ENCODE measurements at regions not wholly inside any gene's neighbourhood (a gene's known extent, or its start where the extent isn't known, plus 50 kb on each side); places are given as distances from the start of the nearest gene placed in this dataset.

- ATAC-seq (ENCODE audit: low read depth) = no peak
- Histone ChIP-seq H3K4me3 (ENCODE audit: severe bottlenecking) (no peak overlapping the region), H3K36me3 (ENCODE audit: low read depth) (no peaks in the 10 kb centered on the region), H3K9me3 (ENCODE audit: severe bottlenecking) (no peaks in the 10 kb centered on the region), H3K27me3 (ENCODE audit: insufficient read depth, poor library complexity, severe bottlenecking) (no peaks in the 10 kb centered on the region), H3K27ac (ENCODE audit: poor library complexity, severe bottlenecking) (no peak overlapping the region), H3K4me1 (ENCODE audit: insufficient read depth, poor library complexity, severe bottlenecking) (no peaks in the 10 kb centered on the region)
- no peak for DNase-seq (ENCODE audit: low spot score)
- TF ChIP-seq CTCF (IDR thresholded peaks at IDR 0.05; ENCODE audit: poor library complexity, severe bottlenecking) = no peak
Observed at GRCh38 chr6:85977661-85978060, 335.0 kb upstream of the SYNCRIP start.

- no peaks in the 10 kb centered on the region for H3K36me3 ChIP-seq (ENCODE audit: low read depth)
- no peaks in the 10 kb centered on the region for H3K27me3 ChIP-seq (ENCODE audit: insufficient read depth, poor library complexity, severe bottlenecking)
- H3K27ac ChIP-seq (ENCODE audit: poor library complexity, severe bottlenecking) = no peak overlapping the region
- TF ChIP-seq CTCF (IDR thresholded peaks at IDR 0.05; ENCODE audit: poor library complexity, severe bottlenecking) = no peak
- H3K4me3 ChIP-seq (ENCODE audit: severe bottlenecking) = no peak overlapping the region
- no peaks in the 10 kb centered on the region for H3K4me1 ChIP-seq (ENCODE audit: insufficient read depth, poor library complexity, severe bottlenecking)
- ATAC-seq (ENCODE audit: low read depth) (no peak), DNase-seq (ENCODE audit: low spot score) (no peak)
- no peaks in the 10 kb centered on the region for H3K9me3 ChIP-seq (ENCODE audit: severe bottlenecking)
Observed at GRCh38 chr6:85975957-85976356, 333.3 kb upstream of the SYNCRIP start.

DNA sequence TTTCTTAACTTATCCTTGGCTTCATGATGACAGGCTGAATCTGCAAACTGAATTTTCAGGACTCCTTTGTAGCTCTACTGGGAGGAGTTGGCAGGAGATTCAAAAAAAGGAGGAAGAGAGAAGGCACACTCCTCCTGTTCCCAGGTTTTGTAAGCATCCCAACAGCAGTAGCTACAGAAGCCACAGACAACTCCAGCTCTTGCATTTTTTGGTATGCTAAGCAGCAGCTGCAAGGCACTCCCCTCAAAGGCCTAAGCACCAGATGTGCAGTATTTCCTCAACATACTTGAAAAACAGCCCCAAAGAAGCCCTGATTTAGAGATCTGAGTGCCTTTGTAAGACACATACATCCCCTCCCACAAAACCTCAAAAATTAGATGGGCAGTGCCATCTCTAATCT, 328.6 kb upstream of the SYNCRIP start:
- H3K36me3 ChIP-seq (ENCODE audit: low read depth) = no peaks in the 10 kb centered on the region
- DNase-seq (ENCODE audit: low spot score) (no peak), ATAC-seq (ENCODE audit: low read depth) (no peak)
- no peak overlapping the region for H3K27ac ChIP-seq (ENCODE audit: poor library complexity, severe bottlenecking)
- no peak overlapping the region for H3K4me3 ChIP-seq (ENCODE audit: severe bottlenecking)
- TF ChIP-seq CTCF (IDR thresholded peaks at IDR 0.05; ENCODE audit: poor library complexity, severe bottlenecking) = no peak
- no peaks in the 10 kb centered on the region for H3K27me3 ChIP-seq (ENCODE audit: insufficient read depth, poor library complexity, severe bottlenecking)
- no peaks in the 10 kb centered on the region for H3K4me1 ChIP-seq (ENCODE audit: insufficient read depth, poor library complexity, severe bottlenecking)
- no peaks in the 10 kb centered on the region for H3K9me3 ChIP-seq (ENCODE audit: severe bottlenecking)

DNA sequence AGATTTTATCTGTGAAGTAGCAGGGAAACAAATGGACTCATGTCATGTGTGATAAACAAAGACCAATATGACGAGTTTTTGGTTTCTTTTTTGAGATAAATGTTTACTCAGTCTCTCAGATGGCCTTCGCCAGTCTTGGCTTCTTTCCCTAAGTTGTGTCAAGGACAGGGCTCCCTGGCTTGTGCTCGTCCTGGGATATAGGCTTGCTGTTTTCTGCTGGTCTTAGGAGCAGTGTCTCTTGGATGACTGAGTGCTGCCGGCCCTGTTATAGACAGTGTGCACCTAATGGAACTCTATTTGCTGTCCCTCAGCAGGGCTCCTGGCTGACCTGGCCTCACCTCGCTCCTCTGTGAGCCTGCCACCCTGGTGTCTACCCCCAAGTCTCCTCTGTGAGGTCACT, 324.1 kb upstream of the SYNCRIP start:
- ATAC-seq (ENCODE audit: low read depth) = peak; percentile 19; the same call in 1 of the 3 replicates
- Histone ChIP-seq H3K4me3 (ENCODE audit: severe bottlenecking) (no peak overlapping the region), H3K27me3 (ENCODE audit: insufficient read depth, poor library complexity, severe bottlenecking) (no peaks in the 10 kb centered on the region), H3K36me3 (ENCODE audit: low read depth) (no peaks in the 10 kb centered on the region), H3K27ac (ENCODE audit: poor library complexity, severe bottlenecking) (no peak overlapping the region), H3K9me3 (ENCODE audit: severe bottlenecking) (no peaks in the 10 kb centered on the region), H3K4me1 (ENCODE audit: insufficient read depth, poor library complexity, severe bottlenecking) (no peaks in the 10 kb centered on the region)
- TF ChIP-seq CTCF (IDR thresholded peaks at IDR 0.05; ENCODE audit: poor library complexity, severe bottlenecking) = no peak
- no peak for DNase-seq (ENCODE audit: low spot score)

- ATAC-seq (ENCODE audit: low read depth) (no peak), DNase-seq (ENCODE audit: low spot score) (no peak)
- TF ChIP-seq CTCF (IDR thresholded peaks at IDR 0.05; ENCODE audit: poor library complexity, severe bottlenecking) = no peak
- no peaks in the 10 kb centered on the region for H3K36me3 ChIP-seq (ENCODE audit: low read depth)
- H3K4me3 ChIP-seq (ENCODE audit: severe bottlenecking) = no peak overlapping the region
- no peak overlapping the region for H3K27ac ChIP-seq (ENCODE audit: poor library complexity, severe bottlenecking)
- no peaks in the 10 kb centered on the region for H3K9me3 ChIP-seq (ENCODE audit: severe bottlenecking)
- H3K27me3 ChIP-seq (ENCODE audit: insufficient read depth, poor library complexity, severe bottlenecking) = no peaks in the 10 kb centered on the region
- no peaks in the 10 kb centered on the region for H3K4me1 ChIP-seq (ENCODE audit: insufficient read depth, poor library complexity, severe bottlenecking)
Observed at GRCh38 chr6:85961746-85962145, 319.1 kb upstream of the SYNCRIP start.

Data from RWPE2 (cell line).